Left kidney (tissue), 1 donor: ENCODE measurements at regions not wholly inside any gene's neighbourhood (a gene's known extent, or its start where the extent isn't known, plus 50 kb on each side); places are given as distances from the start of the nearest gene placed in this dataset.
"Not testable (repeated sequence)": the region's sequence is repeated elsewhere in the genome, so short reads cannot be mapped to it uniquely, and the experiment has no call there.

Experiments
- DNase-seq: peaks from one replicate; pipeline ENCODE4 v3.0.0-alpha.2; 2013

DNA sequence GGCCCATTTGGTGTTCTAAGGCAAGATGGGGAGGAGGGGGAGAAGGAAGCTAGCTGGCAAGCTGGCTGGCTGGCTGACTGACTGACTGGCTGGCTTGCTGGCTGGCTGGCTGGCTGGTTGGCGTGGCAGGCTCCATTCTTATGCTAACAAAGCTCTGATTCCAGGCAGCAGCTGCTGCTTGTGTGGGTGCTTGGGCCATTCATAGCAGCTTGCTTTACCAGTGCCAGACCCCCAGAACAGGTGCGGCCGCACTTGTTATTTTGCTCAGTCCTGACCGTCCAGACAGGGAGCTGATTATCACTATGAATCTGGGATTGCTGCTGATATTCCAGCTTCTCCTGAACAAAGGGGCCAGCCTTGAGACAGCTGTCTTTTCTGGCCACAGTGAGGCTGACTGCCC is 131.2 kb upstream of the PAK3 start:
- no peak for DNase-seq

DNA sequence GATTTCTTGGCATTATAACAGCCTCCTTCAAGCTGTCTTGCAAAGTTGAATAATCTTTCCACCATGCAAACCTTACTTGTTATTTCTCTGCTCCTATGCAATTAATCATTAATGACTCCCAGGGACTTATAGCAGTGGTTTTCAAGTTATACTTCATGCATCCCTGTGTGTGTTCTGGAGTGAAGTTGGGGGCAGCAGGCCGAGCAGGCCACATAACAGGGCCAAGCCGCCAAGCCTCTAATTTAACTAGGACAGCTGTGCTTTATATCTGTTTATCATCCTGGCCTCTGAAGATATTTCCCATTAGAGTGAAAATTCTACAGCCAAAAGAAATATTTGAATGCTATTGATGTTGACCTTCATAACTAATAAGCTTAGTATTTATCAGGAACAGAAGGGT is 133.5 kb upstream of the PAK3 start:
- no peak for DNase-seq

DNA sequence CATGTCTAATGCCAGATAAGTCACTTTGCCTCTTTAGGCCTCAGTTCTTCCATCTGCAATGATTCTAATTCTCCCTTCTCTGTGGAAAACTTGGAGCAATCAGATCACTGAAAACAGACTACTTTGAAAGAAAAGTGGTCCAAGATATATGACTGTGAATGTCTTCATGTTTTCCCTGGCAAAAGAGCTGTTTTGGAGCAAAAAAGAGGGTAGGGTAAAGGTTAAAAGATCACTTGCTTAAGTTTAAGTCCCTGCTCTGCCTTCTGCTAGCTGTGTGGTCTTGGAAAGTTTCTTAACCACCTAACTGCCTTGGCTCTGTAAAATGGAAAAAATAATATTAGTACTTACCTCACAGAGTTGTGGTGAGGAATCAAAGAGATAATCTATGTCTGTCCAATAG is 140.3 kb upstream of the PAK3 start:
- no peak for DNase-seq

DNA sequence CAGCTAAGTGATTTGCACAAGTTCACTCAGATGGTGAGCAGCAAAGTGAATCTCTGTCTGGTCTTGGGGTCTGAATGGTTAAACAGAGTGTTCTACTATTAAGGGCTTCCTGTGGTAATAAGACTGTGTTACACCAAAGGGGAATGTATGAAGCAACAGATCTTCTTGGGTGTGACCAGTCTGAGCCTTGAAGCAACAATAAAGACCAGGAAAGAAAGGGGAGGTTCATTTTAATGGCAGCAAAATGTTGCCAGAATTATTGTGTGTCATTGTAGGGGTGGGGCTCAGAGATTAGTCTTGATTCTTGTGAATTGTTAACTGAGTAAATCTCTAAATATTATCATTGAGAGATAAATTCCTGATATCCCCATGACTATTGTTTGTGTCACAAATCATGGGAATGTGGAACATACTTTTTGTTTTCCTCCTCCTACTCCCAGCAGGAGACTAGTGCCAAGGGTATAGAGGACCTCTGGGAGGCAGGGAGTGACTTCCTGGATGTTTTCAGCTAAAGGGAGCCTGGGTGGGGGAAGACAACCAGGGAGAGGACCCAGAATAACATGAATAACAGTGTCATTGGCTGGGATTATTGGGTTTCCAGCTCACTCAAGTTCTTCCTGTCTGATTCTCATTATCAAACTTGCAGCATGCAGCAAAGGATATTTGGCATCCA is 141.4 kb upstream of the PAK3 start:
- DNase-seq, result no peak

DNA sequence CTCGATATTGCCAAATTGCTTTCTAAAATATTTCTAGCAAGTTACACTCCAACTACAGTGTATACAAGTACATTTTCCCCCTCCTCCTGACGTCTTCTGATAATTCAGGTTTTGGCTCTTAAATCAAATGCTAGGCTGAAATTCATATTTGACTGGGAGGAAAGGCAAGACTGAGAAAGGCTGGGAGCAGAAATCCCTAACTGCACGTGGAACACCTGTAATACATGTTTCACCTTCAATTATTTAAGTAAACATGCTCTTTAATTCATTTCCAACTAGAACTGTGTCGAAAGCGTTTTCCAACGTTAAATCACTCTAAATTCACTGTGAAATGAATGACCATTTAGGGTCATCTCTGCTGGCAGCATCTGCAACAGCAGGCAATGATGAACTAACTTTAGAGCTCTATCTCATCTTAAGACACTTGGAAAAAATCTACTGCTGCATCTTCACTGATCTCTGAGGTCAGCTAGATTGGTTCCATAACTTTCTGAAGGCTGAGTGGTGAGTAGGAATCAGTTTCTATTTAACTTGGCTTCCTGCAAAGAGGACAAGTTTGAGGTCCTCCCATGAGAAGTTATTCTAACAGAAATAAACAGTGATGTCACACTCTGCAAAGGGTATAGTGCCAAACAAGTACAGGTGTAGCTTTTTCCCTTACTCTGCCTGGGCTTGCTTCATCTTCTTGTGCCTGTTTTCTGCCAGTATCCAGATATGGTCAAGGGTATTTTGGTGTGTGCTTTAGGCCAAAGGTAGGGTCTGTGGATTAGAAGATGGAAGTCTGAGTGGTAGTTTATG is 144.3 kb upstream of the PAK3 start:
- no peak for DNase-seq

DNA sequence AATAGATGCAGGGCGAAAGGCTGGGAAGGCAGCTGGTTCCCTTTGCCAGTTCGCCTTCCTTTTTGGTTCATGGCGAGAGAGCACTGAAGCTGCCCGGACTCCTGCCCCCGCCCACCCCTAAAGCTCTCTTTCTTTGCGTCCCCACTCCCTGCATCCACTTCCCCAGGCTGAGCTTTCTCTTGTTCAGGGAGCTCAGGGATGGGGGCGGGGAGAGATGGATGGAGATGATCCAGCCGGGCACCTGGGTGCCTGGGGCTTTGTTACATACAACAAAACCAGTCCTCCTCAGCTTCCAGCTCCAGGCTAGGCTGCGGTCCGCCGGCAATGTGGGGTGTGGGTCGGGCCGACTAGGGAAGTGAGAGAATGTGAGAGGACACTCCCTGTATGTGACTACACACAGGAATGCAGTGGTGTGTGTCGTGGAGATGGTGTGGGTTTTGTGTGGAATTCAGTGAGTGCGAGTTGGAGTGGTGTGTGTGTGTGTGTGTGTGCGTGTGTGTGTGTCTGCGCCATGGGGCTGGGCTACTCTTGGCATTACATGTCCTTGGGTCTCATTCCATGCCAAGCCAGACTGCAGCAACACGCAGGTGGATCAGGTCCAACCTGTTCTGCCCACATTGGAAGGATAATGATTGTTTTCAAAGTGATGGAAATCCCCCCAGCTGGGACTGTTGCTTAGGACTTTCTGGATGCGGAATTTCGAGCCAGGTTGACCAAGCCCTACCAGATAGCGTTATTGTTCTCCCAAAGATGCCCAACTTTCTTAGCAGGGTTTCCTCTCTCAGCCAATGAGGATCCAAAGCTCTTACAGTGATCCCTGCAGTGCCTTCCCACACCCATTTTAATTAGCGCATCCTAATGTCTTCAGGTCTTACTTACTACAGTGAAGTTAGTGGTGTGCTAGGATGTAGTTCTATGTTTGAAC is 149.4 kb upstream of the CHRDL1 start:
- peak; percentile 13 for DNase-seq

DNA sequence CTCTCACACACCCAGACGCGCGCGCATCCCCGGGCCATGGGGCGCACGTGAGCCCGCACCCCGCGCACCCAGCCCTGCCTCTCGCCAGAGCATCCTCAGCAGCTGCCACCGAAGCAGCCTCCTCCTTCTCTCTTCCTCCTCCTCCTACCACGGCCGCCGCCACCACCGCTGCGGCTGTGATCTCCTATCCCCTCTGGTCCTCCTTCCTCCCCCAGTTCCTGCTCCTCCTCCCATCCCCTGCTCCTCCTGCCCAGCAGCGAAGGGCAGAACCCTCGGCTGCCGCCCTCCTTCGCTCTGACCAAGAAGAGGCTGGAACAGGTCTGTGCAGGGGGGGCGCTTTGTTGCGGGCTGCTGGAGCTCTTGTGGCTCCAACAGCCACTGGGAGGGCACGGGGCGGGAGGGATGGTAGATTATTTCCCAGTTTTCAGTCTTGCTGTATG is 148.7 kb upstream of the CHRDL1 start:
- peak; percentile 13 for DNase-seq

DNA sequence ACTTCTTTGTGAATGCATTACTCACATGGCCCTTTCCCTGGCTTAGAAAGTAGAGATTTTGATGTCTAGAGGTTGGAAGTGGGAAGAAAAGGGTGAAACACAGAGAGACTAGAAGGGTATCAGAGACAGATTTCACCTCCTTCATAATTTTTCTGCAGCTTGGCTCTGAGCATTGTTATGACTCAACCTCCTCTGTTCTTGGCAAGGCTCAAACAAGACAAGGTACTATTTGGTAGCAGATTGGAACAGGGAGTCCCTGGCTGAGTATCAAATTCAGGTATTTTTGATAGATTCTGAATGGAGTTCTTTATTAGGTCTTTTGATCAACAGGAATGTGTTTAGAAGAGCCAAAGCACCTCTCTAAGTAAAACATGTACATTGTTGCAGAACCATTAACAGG is 146.3 kb upstream of the CHRDL1 start:
- no peak for DNase-seq

DNA sequence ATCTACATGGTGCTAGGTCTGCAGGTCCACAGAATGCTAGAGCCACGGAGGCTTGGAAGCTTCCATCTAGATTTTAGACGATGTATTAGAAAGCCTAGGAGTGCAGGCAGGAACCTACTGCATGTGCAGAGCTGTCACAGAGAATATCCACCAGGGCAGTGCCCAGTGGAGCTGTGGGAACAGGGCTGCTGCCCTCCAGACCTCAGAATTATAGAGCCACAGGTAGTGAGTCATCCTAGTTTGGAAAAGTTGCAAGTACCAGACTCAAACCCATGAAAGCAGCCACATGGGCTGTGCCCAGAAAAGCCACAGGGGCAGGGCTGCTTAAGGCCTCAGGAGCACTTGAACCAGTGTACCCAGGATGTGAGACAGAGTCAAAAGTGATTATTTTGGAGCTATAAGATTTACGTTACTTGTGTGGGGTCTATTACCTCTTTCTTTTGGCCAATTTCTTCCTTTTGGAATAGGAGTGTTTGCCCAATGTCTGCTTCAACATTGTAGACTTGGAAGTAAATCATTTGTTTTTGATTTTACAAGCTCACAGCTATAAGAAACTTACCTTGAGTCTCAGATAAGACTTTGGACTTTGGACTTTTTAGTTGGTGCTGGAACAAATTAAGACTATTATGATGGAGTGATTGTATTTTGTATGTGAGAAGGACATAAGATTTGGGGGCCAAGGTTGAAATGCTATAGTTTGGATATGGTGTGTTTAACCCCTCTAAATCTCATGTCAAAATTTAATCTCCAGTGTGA is 143.5 kb upstream of the CHRDL1 start:
- no peak for DNase-seq

DNA sequence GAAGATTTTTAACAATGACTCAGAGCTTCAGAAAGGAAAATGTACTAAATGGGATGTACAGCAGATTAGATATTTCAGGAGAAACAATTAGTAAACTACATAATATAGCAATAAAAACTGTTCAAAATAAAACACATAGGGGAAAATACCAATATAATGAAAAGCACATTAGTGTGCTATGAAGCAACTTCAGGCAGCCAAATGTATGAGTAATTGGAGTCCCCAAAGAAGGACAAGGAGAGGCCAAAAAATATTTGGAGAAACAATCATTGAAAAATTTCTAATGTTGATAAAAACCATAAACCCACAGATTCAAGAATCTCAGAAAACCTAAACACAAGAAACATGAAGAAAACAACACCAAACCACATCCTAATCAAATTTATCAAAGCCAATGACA is 129.3 kb upstream of the CHRDL1 start:
- DNase-seq, result no peak

DNA sequence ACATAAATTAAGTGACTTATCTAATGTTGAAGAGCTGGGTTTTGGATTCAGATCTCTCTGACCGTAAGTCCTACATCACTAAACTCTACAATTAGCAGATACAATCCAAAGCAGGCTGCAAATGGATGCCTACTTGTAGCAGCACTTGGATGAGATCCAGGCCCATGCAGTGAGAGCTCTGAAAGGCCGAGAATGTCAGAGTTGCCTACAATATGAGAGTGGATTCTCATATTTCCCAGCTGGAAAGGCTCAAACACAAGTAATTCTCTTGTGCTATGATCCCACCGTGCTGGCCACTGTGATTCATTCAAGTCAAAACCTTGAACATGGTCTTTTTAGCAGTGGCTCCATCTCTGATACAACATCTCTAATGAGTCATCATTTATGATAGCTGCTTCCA is 125.4 kb upstream of the CHRDL1 start:
- no peak for DNase-seq

DNA sequence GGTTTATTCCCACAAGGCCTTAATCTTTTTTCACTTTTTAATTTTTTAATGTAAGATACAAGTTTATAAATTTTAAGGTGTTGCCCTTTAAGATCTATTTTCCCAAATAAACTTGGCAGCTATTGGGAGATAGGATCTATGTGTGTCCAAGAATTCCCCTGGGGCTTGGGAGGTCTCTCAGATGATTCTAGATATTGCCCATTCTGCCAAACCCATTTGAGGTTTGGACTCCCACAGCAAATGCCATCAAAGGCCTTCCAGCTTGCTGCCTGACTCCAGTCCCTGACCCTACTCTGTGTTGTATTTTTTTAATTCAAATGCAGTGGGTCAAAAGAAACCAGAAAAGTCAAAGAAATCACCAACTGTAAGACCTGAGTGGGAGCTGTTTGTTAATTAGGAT is 120.0 kb upstream of the CHRDL1 start:
- DNase-seq, result no peak

DNA sequence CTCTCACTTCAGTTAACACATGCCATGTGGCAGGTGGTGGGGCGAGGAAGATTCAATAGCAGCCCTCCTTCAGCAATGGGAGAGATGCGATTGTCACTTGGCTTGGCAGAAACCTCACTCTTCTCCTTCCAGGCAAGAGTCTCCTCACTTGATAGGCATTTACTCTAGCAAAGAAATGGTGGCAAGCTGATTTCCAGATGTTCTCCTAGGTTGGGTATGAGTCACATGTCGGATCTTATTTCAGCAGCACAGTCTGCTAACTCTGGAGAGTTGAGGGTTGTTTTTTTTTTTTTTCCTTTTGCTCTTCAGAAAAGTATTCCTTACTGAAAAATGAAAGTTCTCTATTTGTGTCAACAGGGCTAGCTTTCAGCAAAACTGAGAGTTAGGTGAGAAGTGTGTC is 119.5 kb upstream of the CHRDL1 start:
- no peak for DNase-seq

DNA sequence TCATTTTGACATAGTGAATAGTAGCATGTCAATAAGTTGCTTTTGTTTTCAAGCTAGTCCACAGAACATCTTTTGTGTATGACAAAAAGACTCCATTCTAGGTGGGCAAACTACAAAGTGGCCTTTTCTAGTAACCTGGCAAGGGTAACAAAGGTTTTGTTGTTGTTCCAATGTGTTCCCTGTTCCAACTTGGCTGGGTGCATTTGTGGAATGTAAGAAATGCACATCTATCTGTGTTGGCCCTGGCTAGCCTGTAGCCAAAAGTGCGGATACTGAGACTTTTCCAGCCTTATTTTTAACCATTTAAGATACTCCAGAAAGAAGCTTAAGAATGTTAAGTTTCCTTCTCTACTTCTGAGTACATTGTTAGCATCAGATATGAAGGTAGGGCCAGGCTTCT is 118.7 kb upstream of the CHRDL1 start:
- DNase-seq, result no peak

DNA sequence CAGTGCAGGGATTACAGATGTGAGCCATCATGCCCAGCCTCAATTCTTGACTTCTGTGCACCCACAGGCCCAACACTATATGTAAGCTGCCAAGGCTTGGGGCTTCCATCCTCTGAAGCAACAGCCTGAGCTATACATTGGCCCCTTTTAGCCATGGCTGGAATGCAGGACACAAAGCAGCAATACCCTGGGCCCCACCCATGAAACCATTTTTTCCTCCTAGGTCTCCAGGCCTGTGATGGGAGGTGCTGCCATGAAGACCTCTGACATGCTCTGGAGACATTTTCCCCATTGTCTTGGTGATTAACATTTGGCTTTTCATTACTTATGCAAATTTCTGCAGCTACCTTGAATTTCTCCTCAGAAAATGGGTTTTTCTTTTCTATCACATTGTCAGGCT is 109.1 kb upstream of the CHRDL1 start:
- not testable (repeated sequence) for DNase-seq

DNA sequence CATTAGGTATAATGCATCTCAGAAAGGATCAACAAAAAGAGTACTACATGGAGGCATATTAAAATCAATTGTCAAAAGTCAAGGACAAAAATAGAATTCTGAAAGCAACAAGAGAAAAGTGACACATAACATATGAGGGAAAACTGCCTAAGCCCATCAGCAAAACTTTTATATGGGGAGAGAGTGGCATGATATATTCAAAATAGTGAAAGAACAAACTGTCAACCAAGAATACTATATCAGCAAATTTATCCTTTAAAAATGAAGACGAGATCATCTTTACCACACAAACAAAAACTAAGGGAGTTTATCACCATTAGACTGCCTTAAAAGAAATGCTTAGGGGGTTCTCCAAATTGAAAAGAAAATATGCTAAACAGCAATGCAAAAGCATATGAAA is 86.4 kb upstream of the CHRDL1 start:
- DNase-seq, result no peak

DNA sequence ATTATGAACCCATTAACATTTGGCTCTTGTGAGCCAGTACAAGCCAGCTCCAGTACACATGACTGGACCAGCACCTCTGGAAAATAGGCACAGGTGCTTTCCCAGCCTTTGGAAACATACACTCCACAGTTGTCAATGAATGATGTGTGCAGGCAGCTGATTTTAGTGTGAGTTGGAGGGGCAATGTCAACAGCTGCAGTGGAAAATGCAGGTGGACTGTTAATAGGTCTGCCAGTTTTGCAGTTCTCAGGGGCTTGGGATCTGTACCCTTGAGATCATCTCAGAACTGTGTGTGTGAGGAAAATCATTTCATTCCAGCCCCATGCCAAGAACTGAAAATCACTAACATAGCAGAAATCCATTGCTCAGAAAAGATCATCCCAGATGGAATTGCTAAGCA is 81.7 kb upstream of the CHRDL1 start:
- no peak for DNase-seq

DNA sequence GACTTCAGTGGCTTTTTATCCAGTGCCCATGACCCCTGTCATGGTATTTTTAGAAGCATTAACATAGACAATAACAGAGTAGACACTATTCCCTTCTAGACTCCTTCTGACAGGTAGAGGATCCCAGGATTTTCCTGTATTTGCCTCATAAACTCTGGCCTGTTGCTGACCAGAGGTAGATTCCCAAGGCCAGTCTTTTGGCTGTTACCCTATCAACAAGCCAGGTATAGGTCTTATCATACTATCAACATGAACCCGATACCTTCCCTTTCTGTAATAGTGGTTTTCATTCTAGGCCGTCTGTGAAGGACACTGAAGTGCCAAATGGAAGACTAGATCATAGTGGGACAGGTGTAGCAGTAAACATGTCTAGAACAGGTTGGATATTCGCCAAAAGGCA is 76.2 kb upstream of the CHRDL1 start:
- no peak for DNase-seq

DNA sequence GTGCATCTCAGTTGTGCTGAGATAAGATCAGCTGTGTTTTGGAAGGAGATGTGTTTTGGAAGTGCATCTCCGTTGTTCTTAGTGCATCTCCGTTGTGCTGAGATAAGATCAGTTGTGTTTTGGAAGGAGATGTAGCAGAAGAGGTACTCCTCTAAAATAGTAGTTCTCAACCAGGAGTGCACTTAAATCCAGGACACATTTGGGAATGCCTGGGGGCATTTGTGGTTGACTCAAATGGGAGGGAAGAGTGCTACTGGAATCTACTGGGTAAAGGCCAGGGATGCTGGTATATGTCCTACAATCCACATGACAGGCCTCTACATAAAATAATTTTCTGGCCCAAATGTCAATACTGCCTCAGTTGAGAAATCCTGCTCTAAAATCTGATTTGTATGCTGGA is 70.8 kb upstream of the CHRDL1 start:
- no peak for DNase-seq

DNA sequence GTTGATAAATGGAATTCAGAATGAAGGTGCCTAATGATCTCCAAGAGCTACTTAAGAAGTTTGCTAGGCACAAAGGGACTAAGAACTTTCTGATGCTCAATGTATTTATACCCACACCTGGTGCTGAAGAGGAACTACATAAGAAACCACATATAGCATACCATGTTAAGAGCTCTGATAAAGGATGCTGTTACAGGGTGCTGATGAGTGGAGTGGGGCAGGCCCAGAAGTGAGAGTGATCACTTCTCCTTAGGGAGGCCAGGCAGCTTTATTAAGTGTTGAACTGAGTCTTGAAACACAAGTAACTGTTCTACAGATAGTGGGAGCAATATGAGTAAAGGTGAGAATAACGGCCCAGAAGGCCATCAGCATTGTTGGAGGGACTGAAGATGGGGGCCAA is 68.3 kb upstream of the CHRDL1 start:
- no peak for DNase-seq

DNA sequence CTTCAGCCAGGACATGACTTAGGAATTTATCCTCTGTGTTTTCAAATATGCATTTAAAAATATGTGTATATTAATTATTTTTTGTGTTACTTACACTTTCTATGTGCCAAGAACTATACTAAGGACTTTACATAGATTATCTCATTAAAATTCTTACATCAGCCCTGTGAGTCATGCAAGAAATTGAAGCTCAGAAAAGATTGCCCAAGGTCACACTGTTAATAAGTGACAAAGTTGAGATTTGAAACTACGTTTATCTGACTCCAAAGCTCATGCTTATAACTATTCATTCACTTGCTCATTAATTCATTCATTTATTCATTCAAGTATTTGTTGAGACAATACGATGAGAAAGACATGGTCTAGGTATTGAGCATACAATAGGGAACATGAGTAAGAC is 62.9 kb upstream of the CHRDL1 start:
- no peak for DNase-seq

DNA sequence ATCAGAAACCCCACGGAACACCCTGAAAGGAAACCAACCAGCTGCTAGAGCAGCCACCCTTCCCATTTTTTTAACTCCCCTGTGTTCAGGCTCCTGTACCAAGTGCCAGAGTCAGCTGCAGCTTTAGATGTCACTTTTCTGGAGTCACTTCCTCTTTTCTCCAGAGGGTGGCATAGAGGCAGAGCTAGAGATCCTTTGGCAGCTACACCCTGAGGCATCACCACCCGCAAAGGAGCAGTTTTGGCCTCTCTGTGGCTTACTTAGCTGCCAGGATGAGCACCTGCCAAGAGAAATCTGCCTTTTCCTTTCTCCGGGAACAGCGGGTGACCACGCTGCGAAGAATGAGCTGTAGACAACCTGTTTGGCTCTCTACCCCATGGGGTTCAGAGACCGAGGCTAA is 58.0 kb upstream of the CHRDL1 start:
- DNase-seq, result no peak
